Transverse colon (tissue), 4 donors: ENCODE measurements at regions not wholly inside any gene's neighbourhood (a gene's known extent, or its start where the extent isn't known, plus 50 kb on each side); places are given as distances from the start of the nearest gene placed in this dataset.

ENCODE experiments used
- DNase-seq: peaks from one replicate; pipeline ENCODE4 v3.0.0-alpha.2; 2019
- H3K27ac ChIP-seq, 4 donors: fragments of 200-600 bp; sonication (generic); 2 replicates each; pipeline ENCODE4 v1.5.1; 2016 to 2018; ENCODE audit warnings: inconsistent platforms in 4 of 4
- H3K27me3 ChIP-seq: fragments of 200-600 bp; sonication (generic); 2 replicates; pipeline ENCODE4 v1.5.1; 2017; ENCODE audit warnings: inconsistent platforms
- H3K36me3 ChIP-seq, 4 donors: fragments of 200-600 bp; sonication (generic); 2 replicates each; pipeline ENCODE4 v1.5.1; 2017 to 2019; ENCODE audit warnings: inconsistent platforms in 4 of 4
- H3K4me1 ChIP-seq, 4 donors: fragments of 200-600 bp; sonication (generic); 2 replicates each; pipeline ENCODE4 v1.5.1; 2017 to 2020; ENCODE audit warnings: inconsistent platforms in 4 of 4
- H3K4me3 ChIP-seq, 4 donors: fragments of 200-600 bp; sonication (generic); 1 replicate in 1 of 4; 2 replicates in 3 of 4; pipeline versions ENCODE4 v1.5.1 to v1.6.1; 2017 to 2019; ENCODE audit warnings: inconsistent platforms in 4 of 4
- H3K9me3 ChIP-seq, 2 donors: fragments of 200-600 bp; sonication (generic); 2 replicates each; pipeline ENCODE4 v1.5.1; 2017 to 2019; ENCODE audit warnings: inconsistent platforms in 2 of 2
- CTCF ChIP-seq, 5 experiments: fragments of 200-600 bp in 3 of 5; fragments of 450-650 bp in 2 of 5; sonication (generic) in 3 of 5; IDR thresholded peaks; 1 replicate in 2 of 5; 2 replicates in 3 of 5; pipeline ENCODE4 v1.5.1; 2016 to 2017; ENCODE audit warnings: antibody characterized with exemption in 5 of 5, inconsistent platforms in 3 of 5, mild to moderate bottlenecking in 2 of 5, moderate library complexity in 1 of 5
- EP300 ChIP-seq: sonication (generic); formaldehyde crosslinking; IDR thresholded peaks from one replicate; pipeline ENCODE4 v1.6.1; 2017; ENCODE audit warnings: antibody characterized with exemption, low read depth
- POLR2A ChIP-seq: fragments of 450-650 bp; IDR thresholded peaks from one replicate; pipeline ENCODE4 v1.6.1; 2016; ENCODE audit warnings: antibody characterized with exemption, mild to moderate bottlenecking, moderate library complexity
- POLR2AphosphoS5 ChIP-seq, 3 donors: sonication (generic); formaldehyde crosslinking; IDR thresholded peaks; one replicate each; pipeline ENCODE4 v1.6.1; 2016; ENCODE audit warnings: antibody characterized with exemption in 3 of 3
- WGBS, 2 donors: methylation state at CpG; one replicate each; pipeline ENCODE4 v1.1.5; 2018; ENCODE audit warnings: low coverage in 1 of 2; 5-methylcytosine and 5-hydroxymethylcytosine counted together
- in situ Hi-C, 4 donors: fragments of 200-750 bp; cut with MboI; loops; one replicate each; pipeline versions ENCODE4 v1.15.0 to v1.15.1; 2017; ENCODE audit warnings: low sequenced_read_pairs in 3 of 4, low pct_ligation_motif_present in 1 of 4, low pct_unique_long_range_greater_than_20kb in 1 of 4
- intact Hi-C: fragments of 100-400 bp; cut with DNase I; formaldehyde crosslinking; loops from one replicate; pipeline ENCODE4 v1.15.1; 2023; ENCODE audit warnings: low total_unique reads

- Histone ChIP-seq H3K27me3 (no peaks in the 10 kb centered on the region), H3K9me3 (peaks cover 14 to 16% of the 10 kb centered on the region in 2 donors), H3K4me1 (no peaks in the 10 kb centered on the region), H3K36me3 (no peaks in the 10 kb centered on the region), H3K27ac (no peak overlapping the region), H3K4me3 (no peak overlapping the region)
- no peak for DNase-seq
- intact Hi-C loops (no loop called here), in situ Hi-C loops (no loop called here)
- TF ChIP-seq POLR2AphosphoS5 (IDR thresholded peaks at IDR 0.05) (no peak), POLR2A (no peak), EP300 (no peak), CTCF (IDR thresholded peaks at IDR 0.05) (no peak)
- WGBS, 2 donors = 86% methylated on average over 2 of the region's 2 CpGs; no CpG with 5 or more reads in 1 of the 2 donors
Observed at GRCh38 chr7:10759120-10759519, 214.6 kb upstream of the PHF14 start.

- no peaks in the 10 kb centered on the region for H3K9me3 ChIP-seq
- DNase-seq = no peak
- in situ Hi-C loops (no loop called here), intact Hi-C loops (no loop called here)
- no peak overlapping the region for H3K27ac ChIP-seq
- H3K36me3 ChIP-seq = no peaks in the 10 kb centered on the region
- no peaks in the 10 kb centered on the region for H3K27me3 ChIP-seq
- no peaks in the 10 kb centered on the region for H3K4me1 ChIP-seq
- TF ChIP-seq POLR2A = no peak
- no peak for TF ChIP-seq POLR2AphosphoS5 (IDR thresholded peaks at IDR 0.05)
- no peak for TF ChIP-seq CTCF (IDR thresholded peaks at IDR 0.05)
- TF ChIP-seq EP300 = no peak
- WGBS, 2 donors = 89 to 90% methylated on average over 4 of the region's 4 CpGs
- no peak overlapping the region for H3K4me3 ChIP-seq
Observed at GRCh38 chr7:10767771-10768170, 205.9 kb upstream of the PHF14 start.

GRCh38 chr7:10770176-10770575 lies 203.5 kb upstream of the PHF14 start:
- no peak for DNase-seq
- in situ Hi-C loops = no loop called here
- Histone ChIP-seq H3K4me1 (no peaks in the 10 kb centered on the region), H3K4me3 (no peak overlapping the region), H3K27ac (no peak overlapping the region), H3K27me3 (no peaks in the 10 kb centered on the region), H3K9me3 (no peaks in the 10 kb centered on the region), H3K36me3 (no peaks in the 10 kb centered on the region)
- intact Hi-C loops = no loop called here
- no peak for TF ChIP-seq POLR2AphosphoS5 (IDR thresholded peaks at IDR 0.05)
- TF ChIP-seq CTCF (IDR thresholded peaks at IDR 0.05) = no peak
- no peak for TF ChIP-seq EP300
- TF ChIP-seq POLR2A = no peak
- WGBS, 2 donors = 78 to 82% methylated on average over 5 of the region's 5 CpGs

- intact Hi-C loops = no loop called here
- H3K9me3 ChIP-seq = no peaks in the 10 kb centered on the region
- no peaks in the 10 kb centered on the region for H3K27me3 ChIP-seq
- no peaks in the 10 kb centered on the region for H3K4me1 ChIP-seq
- H3K36me3 ChIP-seq = no peaks in the 10 kb centered on the region
- in situ Hi-C loops = no loop called here
- H3K4me3 ChIP-seq = no peak overlapping the region
- no peak overlapping the region for H3K27ac ChIP-seq
- DNase-seq = no peak
- 82 to 87% methylated on average over 3 of the region's 3 CpGs for WGBS, 2 donors
- TF ChIP-seq POLR2A = no peak
- no peak for TF ChIP-seq EP300
- TF ChIP-seq POLR2AphosphoS5 (IDR thresholded peaks at IDR 0.05) = no peak
- TF ChIP-seq CTCF (IDR thresholded peaks at IDR 0.05) = no peak
Observed at GRCh38 chr7:10773430-10773829, 200.2 kb upstream of the PHF14 start.
